HG02943 (cell line): ENCODE measurements at regions not wholly inside any gene's neighbourhood (a gene's known extent, or its start where the extent isn't known, plus 50 kb on each side); places are given as distances from the start of the nearest gene placed in this dataset.
"Not testable (repeated sequence)": the region's sequence is repeated elsewhere in the genome, so short reads cannot be mapped to it uniquely, and the experiment has no call there.

ENCODE experiments used
- ATAC-seq: cut with Tn5 transposase; IDR thresholded peaks from one replicate; pipeline ENCODE4 v1.9.1; 2021; ENCODE audit warnings: mild to moderate bottlenecking, low read depth, moderate library complexity; ENCODE audit not compliant: unreplicated experiment

GRCh38 chr16:85216522-85217375, 104.5 kb upstream of the CIBAR2 start:
- ATAC-seq = no peak

- ATAC-seq = no peak
These were observed 108.0 kb upstream of the CIBAR2 start for GRCh38 chr16:85220125-85220839.

- ATAC-seq = no peak
These were observed 108.9 kb upstream of the CIBAR2 start for GRCh38 chr16:85220964-85221731.

GRCh38 chr16:85221771-85222154, 109.5 kb upstream of the CIBAR2 start:
- no peak for ATAC-seq

- ATAC-seq = no peak
These were observed 110.0 kb upstream of the CIBAR2 start for GRCh38 chr16:85222155-85222863.

GRCh38 chr16:85225257-85225656, 113.0 kb upstream of the CIBAR2 start:
- ATAC-seq = no peak

GRCh38 chr16:85225721-85226120, 113.4 kb upstream of the CIBAR2 start:
- ATAC-seq = no peak

GRCh38 chr16:85227084-85227945, 115.0 kb upstream of the CIBAR2 start:
- peak; percentile 70 for ATAC-seq

GRCh38 chr16:85227946-85228862, 115.9 kb upstream of the CIBAR2 start:
- no peak for ATAC-seq

GRCh38 chr16:85228970-85229430, 116.7 kb upstream of the CIBAR2 start:
- no peak for ATAC-seq

- no peak for ATAC-seq
These were observed 117.7 kb upstream of the CIBAR2 start for GRCh38 chr16:85229869-85230462.

GRCh38 chr16:85230764-85231383, 118.6 kb upstream of the CIBAR2 start:
- not testable (repeated sequence) for ATAC-seq

GRCh38 chr16:85231959-85232358, 119.7 kb upstream of the CIBAR2 start:
- no peak for ATAC-seq

- no peak for ATAC-seq
These were observed 120.3 kb upstream of the CIBAR2 start for GRCh38 chr16:85232369-85233142.

GRCh38 chr16:85233516-85233915, 121.2 kb upstream of the CIBAR2 start:
- ATAC-seq = no peak

- no peak for ATAC-seq
These were observed 122.3 kb upstream of the CIBAR2 start for GRCh38 chr16:85234310-85235204.
